Stromal cell of bone marrow (primary cell): ENCODE measurements at regions not wholly inside any gene's neighbourhood (a gene's known extent, or its start where the extent isn't known, plus 50 kb on each side); places are given as distances from the start of the nearest gene placed in this dataset.
"Not testable (repeated sequence)": the region's sequence is repeated elsewhere in the genome, so short reads cannot be mapped to it uniquely, and the experiment has no call there.

Source experiments
- DNase-seq: peaks from one replicate; pipeline ENCODE4 v3.0.0-alpha.2; 2012; ENCODE audit warnings: low read depth

GRCh38 chrX:3509934-3510333 is 163.5 kb upstream of the MXRA5 start:
- no peak for DNase-seq

DNA sequence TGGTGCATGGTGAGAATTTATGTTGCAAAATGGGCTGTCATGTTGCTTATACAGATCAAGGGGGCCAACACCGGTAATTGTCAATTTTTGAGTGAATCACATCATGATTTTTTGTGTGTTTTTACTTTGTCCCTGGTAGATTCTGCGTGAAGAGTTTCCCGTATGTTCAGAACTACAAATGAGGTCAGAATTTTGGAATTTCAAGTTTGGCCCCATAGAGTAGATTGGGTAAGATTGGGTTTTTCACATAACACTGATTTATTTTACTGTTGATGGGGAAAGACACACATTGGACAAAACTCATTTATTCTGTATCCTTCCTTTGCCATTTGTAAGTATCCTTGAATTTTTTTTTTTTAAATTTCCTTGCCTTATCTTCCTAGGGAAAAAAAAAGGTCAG is 158.5 kb upstream of the MXRA5 start:
- no peak for DNase-seq

DNA sequence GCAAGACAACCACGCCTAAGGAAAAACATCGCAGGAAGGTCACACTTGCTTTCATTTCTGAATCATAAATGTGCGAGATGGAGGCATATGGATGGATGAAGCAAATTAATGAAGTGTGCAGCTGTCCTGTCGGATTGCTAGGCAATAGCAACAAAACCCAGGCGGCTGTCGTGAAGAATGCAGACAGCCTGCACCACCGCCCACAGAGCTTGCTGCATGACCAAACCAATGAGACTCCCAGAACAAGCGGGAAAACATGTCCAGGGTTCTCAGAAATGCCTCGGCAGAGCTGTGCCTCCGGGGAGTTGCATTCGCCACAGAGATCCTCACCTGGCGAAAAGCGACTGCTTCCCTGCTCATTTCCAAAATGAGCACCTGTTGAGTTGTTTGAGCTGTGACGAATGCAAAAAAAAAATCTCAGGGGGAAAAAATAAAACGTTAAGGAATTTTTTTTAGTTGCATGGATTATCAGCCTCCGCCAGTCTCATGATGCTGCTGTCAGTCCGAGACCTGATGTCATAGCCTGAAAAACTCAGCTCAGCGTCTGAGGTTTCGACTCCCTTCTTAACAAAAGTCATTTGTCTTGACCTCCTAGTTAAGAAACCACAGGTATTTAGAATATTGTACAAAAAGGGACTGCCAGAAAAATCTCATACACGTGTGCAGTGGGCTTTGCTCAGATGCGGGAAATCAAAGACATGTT is 155.5 kb upstream of the MXRA5 start:
- no peak for DNase-seq

- not testable (repeated sequence) for DNase-seq
Measured at GRCh38 chrX:3495836-3496769, 149.7 kb upstream of the MXRA5 start.

- no peak for DNase-seq
Measured at GRCh38 chrX:3493605-3494004, 147.2 kb upstream of the MXRA5 start.

GRCh38 chrX:3485727-3486126 is 139.3 kb upstream of the MXRA5 start:
- DNase-seq = no peak

DNA sequence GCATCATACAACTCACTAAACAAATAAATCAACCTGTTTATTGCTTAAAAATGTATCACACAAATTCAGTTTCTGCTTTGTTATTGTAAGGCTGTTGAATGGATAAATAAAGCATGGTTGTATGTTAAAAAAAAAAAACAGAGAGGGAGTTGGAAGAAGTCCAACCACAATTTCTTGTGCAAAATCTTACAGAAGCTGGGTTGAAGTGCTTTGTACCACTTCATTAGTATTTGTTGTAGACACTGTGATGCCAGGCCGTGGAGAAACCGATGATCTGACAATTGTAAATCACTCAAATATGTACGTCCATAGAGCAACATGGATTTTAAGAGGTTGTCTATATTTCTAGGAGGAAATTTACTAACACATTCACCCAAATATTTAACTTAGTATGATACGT is 132.6 kb upstream of the MXRA5 start:
- no peak for DNase-seq

GRCh38 chrX:3476973-3477372 is 130.5 kb upstream of the MXRA5 start:
- DNase-seq = no peak

- not testable (repeated sequence) for DNase-seq
Measured at GRCh38 chrX:3470211-3470679, 123.8 kb upstream of the MXRA5 start.

GRCh38 chrX:3468031-3468430 is 121.6 kb upstream of the MXRA5 start:
- no peak for DNase-seq

- no peak for DNase-seq
Measured at GRCh38 chrX:3465017-3465416, 118.6 kb upstream of the MXRA5 start.

- no peak for DNase-seq
Measured at GRCh38 chrX:3462166-3462508, 115.7 kb upstream of the MXRA5 start.

DNA sequence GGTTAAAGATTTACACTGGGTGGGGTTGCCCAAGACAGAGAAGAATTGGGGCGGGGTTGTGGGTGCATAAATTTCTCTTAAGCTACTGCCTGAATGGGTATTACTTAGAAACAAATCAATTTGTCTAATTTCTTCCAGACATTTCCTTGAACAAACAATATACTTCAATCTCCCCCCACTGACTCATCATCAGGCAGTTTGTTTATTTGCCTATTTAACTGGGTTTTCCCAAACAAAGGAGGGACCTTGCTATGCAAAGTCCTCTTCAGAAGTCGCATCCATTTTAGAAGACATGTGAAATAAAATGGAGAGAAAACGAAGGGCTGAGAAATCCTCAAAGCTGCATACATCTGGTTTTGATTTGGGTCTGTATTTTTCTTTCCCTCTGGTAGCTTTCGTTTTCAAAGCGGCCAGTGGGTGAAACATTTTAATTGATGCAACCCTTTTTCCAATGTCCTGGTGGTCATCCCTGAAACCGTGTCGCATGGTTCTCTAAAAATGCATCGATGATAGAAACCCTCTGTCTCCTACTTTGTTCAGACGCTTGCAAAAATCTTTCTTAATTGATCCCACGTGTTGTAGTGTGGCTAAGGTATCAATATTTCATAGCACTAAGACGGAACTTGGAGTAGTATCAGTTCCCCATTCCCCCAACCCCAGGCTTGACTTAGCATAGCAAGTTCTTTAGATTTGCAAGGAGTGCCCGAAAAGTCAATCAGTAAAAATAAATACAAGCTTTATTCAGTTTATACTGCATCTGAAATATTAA is 115.1 kb upstream of the MXRA5 start:
- peak; percentile 16 for DNase-seq

DNA sequence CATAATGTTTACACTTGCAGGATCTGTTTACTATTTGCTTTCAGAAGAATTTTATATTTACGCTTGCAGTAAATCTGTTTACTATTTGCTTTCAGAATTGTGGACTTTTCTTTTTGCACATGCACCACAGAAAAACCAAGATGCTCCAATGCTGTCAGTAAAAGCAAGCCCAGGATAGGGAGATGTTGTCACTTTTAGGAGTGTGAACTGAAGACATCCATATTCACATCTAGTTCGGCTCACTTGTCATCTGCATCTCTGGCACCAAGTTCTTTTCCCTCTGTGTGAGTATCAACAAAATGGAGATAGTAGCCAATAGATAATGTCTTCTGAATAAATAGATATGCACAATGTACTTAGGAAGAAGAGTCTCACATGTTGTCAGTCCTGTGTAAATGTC is 109.3 kb upstream of the MXRA5 start:
- DNase-seq = no peak

DNA sequence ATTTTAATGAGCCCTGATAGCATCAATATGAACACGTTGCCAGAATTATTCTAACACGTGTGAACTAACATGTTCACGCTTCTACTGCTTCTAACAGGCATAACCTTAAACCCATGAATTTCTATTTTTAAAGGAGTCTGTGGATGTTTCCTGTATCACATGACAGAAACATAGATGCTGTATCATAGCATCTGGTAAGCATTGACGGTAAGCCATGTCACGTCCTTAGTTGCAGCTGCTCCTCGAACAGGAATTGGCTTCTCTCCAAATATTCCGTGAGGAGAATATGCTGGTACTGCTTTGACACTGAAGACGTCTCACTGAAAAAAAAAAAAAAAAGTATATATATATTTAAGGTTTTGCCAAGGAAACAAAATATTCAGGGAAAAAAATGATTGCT is 105.1 kb upstream of the MXRA5 start:
- DNase-seq = no peak

- DNase-seq = peak; percentile 35
Measured at GRCh38 chrX:3450881-3451570, 104.6 kb upstream of the MXRA5 start.

DNA sequence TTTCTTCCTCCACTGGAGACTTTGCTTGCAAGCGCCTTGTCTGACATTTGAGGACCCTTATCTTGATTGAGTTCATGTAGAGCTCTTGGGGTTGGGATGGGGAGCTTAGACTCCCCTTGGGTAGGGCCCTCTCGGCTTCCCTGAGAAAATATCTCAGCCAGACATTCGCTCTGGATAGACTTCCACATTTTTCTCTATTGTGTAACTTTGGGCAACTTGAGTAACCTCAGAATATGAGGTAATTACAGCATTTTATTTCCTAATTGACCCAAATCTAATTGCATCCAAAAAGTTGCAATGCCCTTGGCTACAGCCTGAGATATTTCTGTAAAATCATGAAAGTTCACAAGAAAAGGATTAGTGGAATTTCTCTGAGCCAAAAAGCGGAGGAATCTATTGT is 102.8 kb upstream of the MXRA5 start:
- DNase-seq = peak; percentile 11

DNA sequence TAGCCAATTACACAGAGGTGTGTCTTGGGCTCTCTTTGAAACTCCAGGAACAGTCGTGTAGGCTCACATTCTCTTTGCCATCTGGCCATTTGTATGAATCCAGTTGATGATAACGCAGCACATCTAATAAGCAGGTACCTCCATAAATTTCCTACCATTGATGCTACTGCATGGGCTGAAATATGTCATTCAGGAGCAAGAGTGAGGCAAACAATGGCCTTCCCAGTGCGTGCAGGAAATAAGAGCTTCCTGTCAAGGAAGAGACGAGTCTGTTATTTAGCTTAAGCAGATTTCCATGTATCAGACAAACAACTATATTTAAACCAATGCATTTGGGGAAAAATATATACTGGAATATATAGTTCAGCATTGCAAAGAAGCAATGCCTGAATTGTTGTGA is 102.1 kb upstream of the MXRA5 start:
- no peak for DNase-seq

DNA sequence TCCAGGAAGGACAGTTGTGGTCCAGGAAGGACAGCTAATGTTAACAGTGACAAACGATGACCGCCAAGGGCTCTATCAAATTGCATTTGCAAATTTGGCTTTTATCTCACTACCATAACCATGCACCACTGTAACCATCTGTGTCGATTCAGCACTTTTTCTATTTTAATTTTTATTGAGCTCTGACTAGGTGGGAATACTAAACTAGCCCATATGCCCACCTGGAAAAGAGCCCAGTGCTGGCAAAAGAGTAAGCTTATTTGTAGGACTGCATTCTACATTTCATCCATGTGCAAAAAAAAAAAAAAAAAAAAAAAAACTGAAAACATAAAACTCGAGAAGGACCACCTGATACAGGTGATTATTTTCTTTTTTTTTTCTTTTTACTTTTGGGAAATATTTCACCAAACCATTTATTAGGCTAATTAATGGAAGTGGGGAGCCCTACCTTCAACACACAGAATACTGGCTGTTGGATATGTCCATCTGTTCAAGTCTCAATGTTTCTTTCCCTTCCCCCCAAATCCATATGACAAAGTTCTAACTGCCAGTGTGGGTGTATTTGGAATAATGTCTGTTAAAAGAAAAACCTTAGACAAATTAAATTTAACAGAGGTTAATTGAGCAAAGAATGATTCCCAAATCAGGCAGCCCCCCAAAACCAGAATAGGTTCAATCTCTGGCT is 99.5 kb upstream of the MXRA5 start:
- no peak for DNase-seq

GRCh38 chrX:3443184-3443583 is 96.7 kb upstream of the MXRA5 start:
- DNase-seq = no peak

DNA sequence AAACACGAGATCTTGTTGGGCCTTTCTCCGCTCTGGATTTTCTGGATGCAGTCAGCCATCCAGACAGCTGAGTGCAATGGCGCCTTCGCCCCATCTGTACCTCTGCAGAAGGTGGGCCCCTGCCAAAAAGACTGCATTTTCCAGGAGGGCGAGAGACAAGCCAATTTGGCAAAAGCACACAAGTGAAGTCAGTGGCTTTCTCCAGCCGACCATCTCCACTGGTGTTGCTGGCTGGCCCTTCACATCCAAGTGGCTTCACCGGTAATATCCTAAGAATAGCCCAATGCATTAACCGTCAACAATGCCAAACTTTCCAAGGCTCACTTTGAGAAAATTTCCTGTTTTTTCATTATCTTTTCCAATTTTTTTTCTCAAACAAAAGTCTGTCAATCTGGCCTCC is 96.2 kb upstream of the MXRA5 start:
- no peak for DNase-seq
